ENCODE measurements at regions not wholly inside any gene's neighbourhood (a gene's known extent, or its start where the extent isn't known, plus 50 kb on each side); places are given as distances from the start of the nearest gene placed in this dataset.
A peak's percentile ranks its signal among the peaks of the same experiment; 100 is the strongest.

DNA sequence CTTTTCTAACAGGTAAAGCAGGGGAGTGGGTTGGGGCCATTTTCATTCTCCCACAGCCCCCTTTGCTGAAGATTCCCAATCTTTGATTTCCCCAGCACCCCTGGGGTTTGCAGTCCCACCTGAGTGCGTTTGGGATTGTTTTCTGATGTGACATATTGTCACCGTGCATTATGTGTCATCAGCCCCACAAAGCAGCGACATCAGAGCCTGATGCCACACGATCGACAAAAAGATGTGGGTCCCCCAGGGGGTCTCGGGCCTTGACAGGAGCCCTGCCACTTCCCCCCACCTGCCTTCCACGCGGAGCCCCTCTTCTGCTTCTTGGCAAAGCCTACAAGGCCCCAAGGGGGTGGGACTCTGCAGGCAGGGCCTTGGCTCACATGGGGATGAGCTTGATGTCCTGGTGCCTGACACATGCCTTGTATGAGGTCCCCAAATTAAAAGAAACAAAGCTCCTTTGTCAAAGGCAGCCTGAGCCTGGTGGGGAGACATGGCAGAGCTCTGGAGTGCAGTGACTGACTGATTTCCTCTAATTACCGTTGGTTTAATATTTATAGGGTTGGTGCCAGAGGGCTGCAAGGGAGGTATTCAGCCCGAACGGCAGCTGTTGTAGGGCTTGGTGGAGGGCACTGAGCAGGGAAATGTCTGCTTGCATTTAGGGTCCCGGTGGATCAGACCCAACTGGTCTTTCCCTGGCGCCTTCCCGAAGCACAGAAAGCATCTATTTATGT lies 149.2 kb downstream of the MIAT start:
- Histone ChIP-seq H2BK5ac (ENCODE audit: low read depth, low read length, poor library complexity, severe bottlenecking) (no peak overlapping the region), H3K27ac (ENCODE audit: low read length, poor library complexity, severe bottlenecking) (no peak overlapping the region), H4K8ac (ENCODE audit: low read length) (no peak overlapping the region), H3K4me1 (ENCODE audit: control insufficient read depth, insufficient read depth, low read depth, low read length) (peaks cover 10% of the 10 kb centered on the region), H4K91ac (ENCODE audit: low read length) (no peak overlapping the region), H2AFZ (ENCODE audit: low read depth, low read length) (no peak overlapping the region), H3K36me3 (ENCODE audit: control insufficient read depth in 1 of 2, insufficient read depth in 2 of 2, low read depth in 1 of 2, low read length in 2 of 2) (no peaks in the 10 kb centered on the region), H3K9me3 (ENCODE audit: control insufficient read depth, low read length) (no peaks in the 10 kb centered on the region), H2BK12ac (ENCODE audit: low read length in 2 of 2) (no peak overlapping the region), H2BK120ac (ENCODE audit: low read depth, low read length) (no peak overlapping the region), H3K27me3 (ENCODE audit: control insufficient read depth in 1 of 2, insufficient read depth in 1 of 2, low read length in 2 of 2) (no peaks in the 10 kb centered on the region), H2BK15ac (ENCODE audit: low read depth, poor library complexity, severe bottlenecking) (no peak overlapping the region), H3K23ac (ENCODE audit: low read length in 2 of 2) (no peak overlapping the region), H3K18ac (ENCODE audit: low read depth in 1 of 2, low read length in 2 of 2) (no peak overlapping the region), H3K14ac (ENCODE audit: low read length in 2 of 2) (no peak overlapping the region), H3K79me1 (replicated peaks; ENCODE audit: low read length, poor library complexity, severe bottlenecking) (no peaks in the 10 kb centered on the region), H3K4ac (ENCODE audit: low read depth in 1 of 2, low read length in 2 of 2) (no peak overlapping the region), H3K4me3 (ENCODE audit: insufficient read depth in 1 of 2, low read depth in 1 of 2, low read length in 2 of 2) (no peak overlapping the region), H3K4me2 (ENCODE audit: low read length, poor library complexity, severe bottlenecking) (no peak overlapping the region), H3K9ac (ENCODE audit: low read length) (no peak overlapping the region), H2AK5ac (ENCODE audit: low read length, severe bottlenecking) (no peak overlapping the region)
- no peak for DNase-seq
- WGBS: 94% methylated on average over 14 of the region's 14 CpGs

DNA sequence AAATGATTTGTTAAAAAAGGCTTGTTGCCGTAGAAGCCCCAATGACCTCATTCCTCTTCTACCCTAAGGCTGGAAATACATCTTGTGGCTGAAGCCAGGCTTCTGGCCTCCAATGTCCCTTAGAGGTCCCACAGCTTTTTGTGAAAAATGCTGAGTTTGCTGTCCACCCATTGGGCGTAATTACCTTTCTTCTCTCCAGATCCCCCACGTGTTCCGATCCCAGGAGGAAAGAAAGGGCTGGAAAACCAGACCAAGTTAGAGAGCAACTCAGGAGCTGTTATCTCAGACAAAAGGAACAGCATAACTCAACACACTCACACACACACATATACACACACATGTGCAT lies 154.2 kb downstream of the MIAT start:
- WGBS: 83% methylated on average over 4 of the region's 4 CpGs
- no peak overlapping the region for H2AK5ac ChIP-seq (ENCODE audit: low read length, severe bottlenecking)

DNA sequence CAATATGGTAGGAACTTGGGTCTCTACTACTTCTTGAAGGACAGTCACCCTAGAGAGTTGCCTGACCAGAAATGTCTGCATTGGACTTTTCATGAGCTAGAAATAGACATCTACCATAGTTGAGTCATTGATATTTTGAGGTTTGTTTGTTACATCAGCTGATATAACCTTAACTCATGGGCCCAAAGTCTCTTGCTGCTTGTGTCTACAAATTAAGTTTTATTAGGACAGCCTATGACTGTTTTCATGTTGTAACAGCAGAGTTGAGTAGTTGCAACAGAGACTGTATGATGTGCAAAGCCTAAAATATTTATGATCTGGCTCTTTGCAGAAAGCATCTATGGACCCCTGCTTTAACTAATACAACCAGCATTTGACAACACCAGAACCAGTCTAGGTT lies 155.3 kb downstream of the MIAT start:
- no peak overlapping the region for H4K91ac ChIP-seq (ENCODE audit: low read length)
- H3K4ac ChIP-seq (ENCODE audit: low read depth in 1 of 2, low read length in 2 of 2): no peak overlapping the region
- H3K9ac ChIP-seq (ENCODE audit: low read length): no peak overlapping the region
- H2BK120ac ChIP-seq (ENCODE audit: low read depth, low read length): no peak overlapping the region
- H3K23ac ChIP-seq (ENCODE audit: low read length in 2 of 2): no peak overlapping the region
- H2BK12ac ChIP-seq (ENCODE audit: low read length in 2 of 2): no peak overlapping the region
- no peak overlapping the region for H2BK15ac ChIP-seq (ENCODE audit: low read depth, poor library complexity, severe bottlenecking)
- no peak overlapping the region for H3K4me3 ChIP-seq (ENCODE audit: insufficient read depth in 1 of 2, low read depth in 1 of 2, low read length in 2 of 2)
- no peak overlapping the region for H3K27ac ChIP-seq (ENCODE audit: low read length, poor library complexity, severe bottlenecking)
- H3K14ac ChIP-seq (ENCODE audit: low read length in 2 of 2): no peak overlapping the region
- H3K4me1 ChIP-seq (ENCODE audit: control insufficient read depth, insufficient read depth, low read depth, low read length): peaks cover 6% of the 10 kb centered on the region
- no peak overlapping the region for H2AK5ac ChIP-seq (ENCODE audit: low read length, severe bottlenecking)
- peak; percentile 78 for DNase-seq
- H3K9me3 ChIP-seq (ENCODE audit: control insufficient read depth, low read length): peaks cover 5% of the 10 kb centered on the region
- H2BK5ac ChIP-seq (ENCODE audit: low read depth, low read length, poor library complexity, severe bottlenecking): no peak overlapping the region
- no peak overlapping the region for H3K4me2 ChIP-seq (ENCODE audit: low read length, poor library complexity, severe bottlenecking)
- H3K27me3 ChIP-seq (ENCODE audit: control insufficient read depth in 1 of 2, insufficient read depth in 1 of 2, low read length in 2 of 2): peaks cover 0 to 4% of the 10 kb centered on the region in 2 experiments
- H4K8ac ChIP-seq (ENCODE audit: low read length): no peak overlapping the region
- no peak overlapping the region for H3K18ac ChIP-seq (ENCODE audit: low read depth in 1 of 2, low read length in 2 of 2)
- H2AFZ ChIP-seq (ENCODE audit: low read depth, low read length): no peak overlapping the region
- H3K79me1 ChIP-seq (replicated peaks; ENCODE audit: low read length, poor library complexity, severe bottlenecking): no peaks in the 10 kb centered on the region
- H3K36me3 ChIP-seq (ENCODE audit: control insufficient read depth in 1 of 2, insufficient read depth in 2 of 2, low read depth in 1 of 2, low read length in 2 of 2): no peaks in the 10 kb centered on the region

More for the DNA sequence above, 154.2 kb downstream of the MIAT start:
- H3K27me3 ChIP-seq (ENCODE audit: control insufficient read depth in 1 of 2, insufficient read depth in 1 of 2, low read length in 2 of 2): peaks cover 0 to 4% of the 10 kb centered on the region in 2 experiments
- H3K4me1 ChIP-seq (ENCODE audit: control insufficient read depth, insufficient read depth, low read depth, low read length): peaks cover 6% of the 10 kb centered on the region
- no peak overlapping the region for H3K14ac ChIP-seq (ENCODE audit: low read length in 2 of 2)
- H3K9me3 ChIP-seq (ENCODE audit: control insufficient read depth, low read length): no peaks in the 10 kb centered on the region
- no peak overlapping the region for H3K23ac ChIP-seq (ENCODE audit: low read length in 2 of 2)
- no peak for DNase-seq
- H3K36me3 ChIP-seq (ENCODE audit: control insufficient read depth in 1 of 2, insufficient read depth in 2 of 2, low read depth in 1 of 2, low read length in 2 of 2): no peaks in the 10 kb centered on the region
- peak overlapping the region; percentile 45 for H2BK5ac ChIP-seq (ENCODE audit: low read depth, low read length, poor library complexity, severe bottlenecking)
- H3K4ac ChIP-seq (ENCODE audit: low read depth in 1 of 2, low read length in 2 of 2): peak overlapping the region in 1 of 2 experiments; percentile 61
- H4K8ac ChIP-seq (ENCODE audit: low read length): peak overlapping the region; percentile 37
- H2BK15ac ChIP-seq (ENCODE audit: low read depth, poor library complexity, severe bottlenecking): no peak overlapping the region
- no peak overlapping the region for H3K4me3 ChIP-seq (ENCODE audit: insufficient read depth in 1 of 2, low read depth in 1 of 2, low read length in 2 of 2)
- peak overlapping the region; percentile 44 for H3K9ac ChIP-seq (ENCODE audit: low read length)
- H3K27ac ChIP-seq (ENCODE audit: low read length, poor library complexity, severe bottlenecking): no peak overlapping the region
- no peak overlapping the region for H2BK120ac ChIP-seq (ENCODE audit: low read depth, low read length)
- no peak overlapping the region for H3K4me2 ChIP-seq (ENCODE audit: low read length, poor library complexity, severe bottlenecking)
- H3K79me1 ChIP-seq (replicated peaks; ENCODE audit: low read length, poor library complexity, severe bottlenecking): no peaks in the 10 kb centered on the region
- no peak overlapping the region for H4K91ac ChIP-seq (ENCODE audit: low read length)
- peak overlapping the region in 1 of 2 experiments; percentile 31 for H2BK12ac ChIP-seq (ENCODE audit: low read length in 2 of 2)
- peak overlapping the region in 1 of 2 experiments; percentile 35 for H3K18ac ChIP-seq (ENCODE audit: low read depth in 1 of 2, low read length in 2 of 2)
- H2AFZ ChIP-seq (ENCODE audit: low read depth, low read length): no peak overlapping the region

DNA sequence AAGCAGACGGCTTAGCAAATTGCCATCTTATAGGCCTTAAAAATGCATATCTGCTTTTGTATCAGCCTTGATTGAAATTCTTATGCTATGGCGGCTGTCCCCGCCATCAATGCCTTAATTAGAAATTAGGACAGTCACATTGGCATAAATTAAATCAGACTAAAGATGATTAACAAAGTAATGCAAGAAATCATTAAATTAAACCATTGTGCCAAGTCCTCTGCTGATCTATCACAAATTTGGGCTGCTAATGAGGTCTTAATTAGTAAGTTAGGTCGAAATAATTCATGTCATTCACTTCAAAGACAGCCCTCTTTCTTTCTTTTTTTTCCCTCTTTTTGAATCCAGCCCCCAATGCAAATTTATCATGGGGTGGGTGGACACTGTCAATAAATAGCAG lies 159.3 kb downstream of the MIAT start:
- Histone ChIP-seq H3K79me1 (replicated peaks; ENCODE audit: low read length, poor library complexity, severe bottlenecking) (no peaks in the 10 kb centered on the region), H3K9me3 (ENCODE audit: control insufficient read depth, low read length) (peaks cover 20% of the 10 kb centered on the region), H3K14ac (ENCODE audit: low read length in 2 of 2) (no peak overlapping the region), H3K4me2 (ENCODE audit: low read length, poor library complexity, severe bottlenecking) (no peak overlapping the region), H2BK12ac (ENCODE audit: low read length in 2 of 2) (no peak overlapping the region), H2BK120ac (ENCODE audit: low read depth, low read length) (no peak overlapping the region), H3K23ac (ENCODE audit: low read length in 2 of 2) (no peak overlapping the region), H3K4ac (ENCODE audit: low read depth in 1 of 2, low read length in 2 of 2) (no peak overlapping the region), H2BK15ac (ENCODE audit: low read depth, poor library complexity, severe bottlenecking) (no peak overlapping the region), H4K91ac (ENCODE audit: low read length) (no peak overlapping the region), H2BK5ac (ENCODE audit: low read depth, low read length, poor library complexity, severe bottlenecking) (no peak overlapping the region), H3K9ac (ENCODE audit: low read length) (no peak overlapping the region), H3K18ac (ENCODE audit: low read depth in 1 of 2, low read length in 2 of 2) (no peak overlapping the region), H3K27ac (ENCODE audit: low read length, poor library complexity, severe bottlenecking) (no peak overlapping the region), H3K4me1 (ENCODE audit: control insufficient read depth, insufficient read depth, low read depth, low read length) (no peaks in the 10 kb centered on the region), H2AK5ac (ENCODE audit: low read length, severe bottlenecking) (no peak overlapping the region), H2AFZ (ENCODE audit: low read depth, low read length) (no peak overlapping the region), H4K8ac (ENCODE audit: low read length) (no peak overlapping the region), H3K4me3 (ENCODE audit: insufficient read depth in 1 of 2, low read depth in 1 of 2, low read length in 2 of 2) (no peak overlapping the region), H3K36me3 (ENCODE audit: control insufficient read depth in 1 of 2, insufficient read depth in 2 of 2, low read depth in 1 of 2, low read length in 2 of 2) (no peaks in the 10 kb centered on the region), H3K27me3 (ENCODE audit: control insufficient read depth in 1 of 2, insufficient read depth in 1 of 2, low read length in 2 of 2) (peaks cover 4 to 5% of the 10 kb centered on the region in 2 experiments)
- 90% methylated on average over 2 of the region's 4 CpGs for WGBS
- DNase-seq: no peak
